OCI-LY7 (cell line): ENCODE measurements at regions not wholly inside any gene's neighbourhood (a gene's known extent, or its start where the extent isn't known, plus 50 kb on each side); places are given as distances from the start of the nearest gene placed in this dataset.
"Not testable (repeated sequence)": the region's sequence is repeated elsewhere in the genome, so short reads cannot be mapped to it uniquely, and the experiment has no call there.

Experiments used
- EZH2phosphoT487 ChIP-seq: fragments of 200-600 bp; sonication (generic); IDR thresholded peaks from 2 replicates; pipeline ENCODE4 v1.6.1; 2018; ENCODE audit warnings: low read depth, borderline replicate concordance, mild to moderate bottlenecking, mixed run types, antibody characterized with exemption, low read length, moderate library complexity, mixed read lengths
- TF ChIP-seq, protein P1 (sequence below): fragments of 200-600 bp; sonication (generic); conservative IDR thresholded peaks from 2 replicates; pipeline ENCODE4 v1.5.1; 2014; ENCODE audit warnings: mild to moderate bottlenecking, antibody characterized with exemption, low read length, moderate library complexity, mixed read lengths

- TF ChIP-seq, protein P1, sequence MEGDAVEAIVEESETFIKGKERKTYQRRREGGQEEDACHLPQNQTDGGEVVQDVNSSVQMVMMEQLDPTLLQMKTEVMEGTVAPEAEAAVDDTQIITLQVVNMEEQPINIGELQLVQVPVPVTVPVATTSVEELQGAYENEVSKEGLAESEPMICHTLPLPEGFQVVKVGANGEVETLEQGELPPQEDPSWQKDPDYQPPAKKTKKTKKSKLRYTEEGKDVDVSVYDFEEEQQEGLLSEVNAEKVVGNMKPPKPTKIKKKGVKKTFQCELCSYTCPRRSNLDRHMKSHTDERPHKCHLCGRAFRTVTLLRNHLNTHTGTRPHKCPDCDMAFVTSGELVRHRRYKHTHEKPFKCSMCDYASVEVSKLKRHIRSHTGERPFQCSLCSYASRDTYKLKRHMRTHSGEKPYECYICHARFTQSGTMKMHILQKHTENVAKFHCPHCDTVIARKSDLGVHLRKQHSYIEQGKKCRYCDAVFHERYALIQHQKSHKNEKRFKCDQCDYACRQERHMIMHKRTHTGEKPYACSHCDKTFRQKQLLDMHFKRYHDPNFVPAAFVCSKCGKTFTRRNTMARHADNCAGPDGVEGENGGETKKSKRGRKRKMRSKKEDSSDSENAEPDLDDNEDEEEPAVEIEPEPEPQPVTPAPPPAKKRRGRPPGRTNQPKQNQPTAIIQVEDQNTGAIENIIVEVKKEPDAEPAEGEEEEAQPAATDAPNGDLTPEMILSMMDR = not testable (repeated sequence)
- not testable (repeated sequence) for TF ChIP-seq EZH2phosphoT487
Measured at GRCh38 chr1:189915-190314, 261.6 kb downstream of the OR4F29 start.
